ENCODE measurements at regions not wholly inside any gene's neighbourhood (a gene's known extent, or its start where the extent isn't known, plus 50 kb on each side); places are given as distances from the start of the nearest gene placed in this dataset.
A peak's percentile ranks its signal among the peaks of the same experiment; 100 is the strongest.

- no peak for DNase-seq
Observed at GRCh38 chr10:78188446-78188845, 154.8 kb downstream of the RPS24 start.

- no peak for DNase-seq
Observed at GRCh38 chr10:78190051-78190825, 156.6 kb downstream of the RPS24 start.

- no peak for DNase-seq
Observed at GRCh38 chr10:78191301-78191700, 157.6 kb downstream of the RPS24 start.

- DNase-seq: no peak
Observed at GRCh38 chr10:78193189-78193588, 159.5 kb downstream of the RPS24 start.

- no peak for DNase-seq
Observed at GRCh38 chr10:78194050-78194449, 160.4 kb downstream of the RPS24 start.

GRCh38 chr10:78194539-78195402 lies 161.1 kb downstream of the RPS24 start:
- peak; percentile 54 to 77 for DNase-seq

- no peak for DNase-seq
Observed at GRCh38 chr10:78196396-78196795, 162.7 kb downstream of the RPS24 start.

- DNase-seq: no peak
Observed at GRCh38 chr10:78196964-78197363, 163.3 kb downstream of the RPS24 start.

- DNase-seq: no peak
Observed at GRCh38 chr10:78197628-78198272, 164.1 kb downstream of the RPS24 start.

- DNase-seq: peak in 1 of 2 experiments; percentile 22
Observed at GRCh38 chr10:78199005-78199725, 165.5 kb downstream of the RPS24 start.

GRCh38 chr10:78199759-78200158 lies 166.1 kb downstream of the RPS24 start:
- peak in 1 of 2 experiments; percentile 16 for DNase-seq

GRCh38 chr10:78200686-78201085 lies 167.0 kb downstream of the RPS24 start:
- DNase-seq: no peak

GRCh38 chr10:78202386-78202785 lies 168.7 kb downstream of the RPS24 start:
- DNase-seq: no peak

GRCh38 chr10:78203915-78204818 lies 170.5 kb downstream of the RPS24 start:
- peak; percentile 64 to 78 for DNase-seq

GRCh38 chr10:78205457-78206016 lies 171.9 kb downstream of the RPS24 start:
- no peak for DNase-seq

GRCh38 chr10:78207216-78207615 lies 173.6 kb downstream of the RPS24 start:
- no peak for DNase-seq

GRCh38 chr10:78207776-78208175 lies 174.1 kb downstream of the RPS24 start:
- DNase-seq: no peak

GRCh38 chr10:78209970-78210369 lies 176.3 kb downstream of the RPS24 start:
- DNase-seq: no peak

- no peak for DNase-seq
Observed at GRCh38 chr10:78210548-78210947, 176.9 kb downstream of the RPS24 start.

GRCh38 chr10:78210976-78211375 lies 177.3 kb downstream of the RPS24 start:
- DNase-seq: no peak

GRCh38 chr10:78211561-78212051 lies 177.9 kb downstream of the RPS24 start:
- DNase-seq: peak in 1 of 2 experiments; percentile 18

Measured in NCI-H2081 (cell line).